ENCODE measurements at regions not wholly inside any gene's neighbourhood (a gene's known extent, or its start where the extent isn't known, plus 50 kb on each side); places are given as distances from the start of the nearest gene placed in this dataset.

- H3K4me3 ChIP-seq (ENCODE audit: low read depth, low read length): no peak overlapping the region
- TF ChIP-seq CTCF (IDR thresholded peaks at IDR 0.05; ENCODE audit: borderline replicate concordance, insufficient read depth, low read depth, low read length): no peak
These were observed 136.1 kb upstream of the UBE2E1 start for GRCh38 chr3:23669541-23670255.

- TF ChIP-seq CTCF (IDR thresholded peaks at IDR 0.05; ENCODE audit: borderline replicate concordance, insufficient read depth, low read depth, low read length): no peak
- H3K4me3 ChIP-seq (ENCODE audit: low read depth, low read length): no peak overlapping the region
These were observed 133.7 kb upstream of the UBE2E1 start for GRCh38 chr3:23671851-23672589.

- TF ChIP-seq CTCF (IDR thresholded peaks at IDR 0.05; ENCODE audit: borderline replicate concordance, insufficient read depth, low read depth, low read length): no peak
- no peak overlapping the region for H3K4me3 ChIP-seq (ENCODE audit: low read depth, low read length)
These were observed 133.1 kb upstream of the UBE2E1 start for GRCh38 chr3:23672628-23673027.

- no peak for TF ChIP-seq CTCF (IDR thresholded peaks at IDR 0.05; ENCODE audit: borderline replicate concordance, insufficient read depth, low read depth, low read length)
- H3K4me3 ChIP-seq (ENCODE audit: low read depth, low read length): no peak overlapping the region
These were observed 130.7 kb upstream of the UBE2E1 start for GRCh38 chr3:23675010-23675409.

GRCh38 chr3:23676093-23676492, 129.7 kb upstream of the UBE2E1 start:
- H3K4me3 ChIP-seq (ENCODE audit: low read depth, low read length): no peak overlapping the region
- no peak for TF ChIP-seq CTCF (IDR thresholded peaks at IDR 0.05; ENCODE audit: borderline replicate concordance, insufficient read depth, low read depth, low read length)

- TF ChIP-seq CTCF (IDR thresholded peaks at IDR 0.05; ENCODE audit: borderline replicate concordance, insufficient read depth, low read depth, low read length): no peak
- H3K4me3 ChIP-seq (ENCODE audit: low read depth, low read length): no peak overlapping the region
These were observed 123.1 kb upstream of the UBE2E1 start for GRCh38 chr3:23682646-23683045.

Data from GM12875 (cell line).